DOHH2 (cell line): ENCODE measurements at regions not wholly inside any gene's neighbourhood (a gene's known extent, or its start where the extent isn't known, plus 50 kb on each side); places are given as distances from the start of the nearest gene placed in this dataset.

Source experiments
- EZH2phosphoT487 ChIP-seq: fragments of 200-600 bp; sonication (generic); IDR thresholded peaks from 2 replicates; pipeline ENCODE4 v1.6.1; 2017; ENCODE audit warnings: borderline replicate concordance, mild to moderate bottlenecking, antibody characterized with exemption, low read length, moderate library complexity, mixed read lengths
- TF ChIP-seq, protein P1 (sequence below): fragments of 200-600 bp; sonication (generic); IDR thresholded peaks from one replicate; pipeline ENCODE4 v1.5.1; 2014; ENCODE audit warnings: antibody characterized with exemption, mild to moderate bottlenecking, low read depth, low read length; ENCODE audit not compliant: poor library complexity, severe bottlenecking

DNA sequence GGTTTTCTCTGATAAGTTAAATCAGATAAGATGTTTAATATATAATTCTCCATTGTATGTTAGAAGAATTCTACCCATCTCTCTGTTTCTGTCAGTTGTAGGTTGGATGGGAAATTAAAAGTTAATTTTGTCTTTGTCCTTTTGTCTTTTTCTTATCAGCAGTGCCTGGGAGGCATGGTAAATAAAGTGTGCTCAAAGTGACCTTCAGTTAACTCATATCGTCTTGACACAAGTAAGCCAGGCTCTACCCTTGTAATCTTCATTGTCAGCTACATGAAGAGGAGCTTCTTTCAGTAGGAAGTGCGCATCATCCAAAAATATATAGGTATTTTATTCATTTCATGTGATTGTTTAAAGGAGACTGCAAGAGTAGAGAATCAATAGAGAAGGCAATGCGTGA, 138.9 kb upstream of the NRIP1 start:
- TF ChIP-seq, protein P1, sequence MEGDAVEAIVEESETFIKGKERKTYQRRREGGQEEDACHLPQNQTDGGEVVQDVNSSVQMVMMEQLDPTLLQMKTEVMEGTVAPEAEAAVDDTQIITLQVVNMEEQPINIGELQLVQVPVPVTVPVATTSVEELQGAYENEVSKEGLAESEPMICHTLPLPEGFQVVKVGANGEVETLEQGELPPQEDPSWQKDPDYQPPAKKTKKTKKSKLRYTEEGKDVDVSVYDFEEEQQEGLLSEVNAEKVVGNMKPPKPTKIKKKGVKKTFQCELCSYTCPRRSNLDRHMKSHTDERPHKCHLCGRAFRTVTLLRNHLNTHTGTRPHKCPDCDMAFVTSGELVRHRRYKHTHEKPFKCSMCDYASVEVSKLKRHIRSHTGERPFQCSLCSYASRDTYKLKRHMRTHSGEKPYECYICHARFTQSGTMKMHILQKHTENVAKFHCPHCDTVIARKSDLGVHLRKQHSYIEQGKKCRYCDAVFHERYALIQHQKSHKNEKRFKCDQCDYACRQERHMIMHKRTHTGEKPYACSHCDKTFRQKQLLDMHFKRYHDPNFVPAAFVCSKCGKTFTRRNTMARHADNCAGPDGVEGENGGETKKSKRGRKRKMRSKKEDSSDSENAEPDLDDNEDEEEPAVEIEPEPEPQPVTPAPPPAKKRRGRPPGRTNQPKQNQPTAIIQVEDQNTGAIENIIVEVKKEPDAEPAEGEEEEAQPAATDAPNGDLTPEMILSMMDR = no peak
- no peak for TF ChIP-seq EZH2phosphoT487
